Activated CD4-positive, alpha-beta T cell treated with anti-CD3 and anti-CD28 coated beads, Interleukin-2, amount 50 U/mL, for 4 hours (primary cell): ENCODE measurements at regions not wholly inside any gene's neighbourhood (a gene's known extent, or its start where the extent isn't known, plus 50 kb on each side); places are given as distances from the start of the nearest gene placed in this dataset.

Source experiments
- DNase-seq, 2 experiments: peaks; one replicate each; pipeline ENCODE4 v3.0.0-alpha.2; 2020

DNA sequence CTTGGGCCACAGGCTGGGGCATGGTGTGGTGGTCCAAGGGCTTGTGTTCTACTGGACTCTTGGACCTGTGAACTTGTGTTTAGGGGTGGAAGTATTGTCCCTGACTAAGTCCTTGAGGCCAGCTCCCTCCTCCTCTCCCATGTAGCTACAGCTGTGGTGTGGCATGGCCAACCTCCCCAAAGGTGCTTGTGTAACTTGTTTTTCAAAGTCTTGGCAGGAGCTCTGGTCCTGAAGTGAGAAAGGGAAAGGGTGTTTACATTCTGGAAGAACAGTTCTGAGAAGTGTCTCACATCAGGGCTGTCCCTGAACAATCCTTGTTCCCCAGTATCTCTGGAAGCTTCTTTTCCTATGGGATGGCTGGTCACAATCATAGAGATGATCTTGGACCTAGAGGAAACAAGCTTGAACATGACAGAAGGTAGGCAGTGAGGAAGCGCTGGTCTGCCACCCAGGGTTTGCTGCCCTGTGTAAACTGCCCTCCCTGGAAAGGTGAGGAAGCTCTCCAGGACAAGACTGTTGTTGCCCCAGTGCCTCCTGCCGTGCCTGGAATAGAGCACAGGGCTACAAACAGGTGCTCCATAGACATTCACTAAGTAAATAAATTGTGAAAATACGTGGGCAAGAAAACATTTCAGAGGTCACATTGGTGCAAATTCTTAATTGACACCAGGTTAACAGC lies 64.6 kb upstream of the KLF9 start:
- no peak for DNase-seq

DNA sequence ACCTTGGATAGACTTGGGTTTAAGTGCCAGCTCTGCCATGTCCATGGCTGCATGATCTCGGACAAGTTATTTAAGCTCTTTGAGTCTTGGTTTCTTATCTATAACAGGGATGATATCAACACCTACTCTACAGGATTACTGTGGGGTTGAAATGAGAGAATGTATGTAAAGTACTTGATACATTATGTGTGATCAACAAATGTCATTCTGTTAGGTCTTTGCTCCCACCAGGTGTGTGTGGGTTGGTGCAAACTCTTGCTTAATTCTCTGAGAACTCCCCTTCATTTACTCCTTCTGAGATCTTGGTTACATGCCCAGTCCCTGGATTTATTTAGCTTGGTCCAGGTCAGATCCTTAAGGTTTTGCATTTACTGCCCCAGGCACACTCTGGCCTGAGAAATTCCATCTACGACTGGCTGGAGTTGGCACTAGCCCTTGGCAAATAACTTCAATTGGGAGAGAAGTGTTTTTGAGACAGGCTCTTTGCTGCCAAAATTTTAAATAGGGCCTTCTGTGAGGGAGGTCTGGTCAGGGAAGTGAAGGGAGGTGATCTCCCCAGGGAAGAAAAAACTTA lies 63.5 kb upstream of the KLF9 start:
- no peak for DNase-seq

DNA sequence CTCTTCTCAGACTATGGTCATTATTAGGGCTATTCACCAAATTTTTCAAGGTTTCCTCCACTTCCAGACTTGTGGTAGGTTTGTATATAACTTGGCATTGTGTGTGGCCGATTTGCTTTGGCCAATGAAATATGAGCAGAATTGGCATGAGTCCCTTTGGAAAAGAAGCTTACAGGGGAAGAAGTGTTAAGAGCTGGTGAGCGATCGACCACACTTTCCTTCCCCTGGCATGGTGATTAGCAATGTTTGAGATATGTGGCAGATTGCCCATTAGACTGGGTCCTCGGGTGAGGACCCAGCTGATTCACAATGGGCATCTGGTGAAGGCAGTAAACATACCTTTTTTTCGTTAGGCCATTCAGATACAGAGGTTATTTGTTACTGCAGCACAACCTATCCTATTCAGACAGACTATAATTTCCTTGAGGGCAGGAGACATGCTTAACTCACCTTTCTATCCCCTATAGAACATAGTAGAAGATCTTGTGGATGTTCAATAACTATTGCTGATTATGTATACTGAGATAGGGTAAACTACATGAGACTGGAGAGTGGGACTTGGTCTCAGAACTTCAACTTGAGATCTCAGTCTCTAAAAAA lies 62.8 kb upstream of the KLF9 start:
- no peak for DNase-seq

DNA sequence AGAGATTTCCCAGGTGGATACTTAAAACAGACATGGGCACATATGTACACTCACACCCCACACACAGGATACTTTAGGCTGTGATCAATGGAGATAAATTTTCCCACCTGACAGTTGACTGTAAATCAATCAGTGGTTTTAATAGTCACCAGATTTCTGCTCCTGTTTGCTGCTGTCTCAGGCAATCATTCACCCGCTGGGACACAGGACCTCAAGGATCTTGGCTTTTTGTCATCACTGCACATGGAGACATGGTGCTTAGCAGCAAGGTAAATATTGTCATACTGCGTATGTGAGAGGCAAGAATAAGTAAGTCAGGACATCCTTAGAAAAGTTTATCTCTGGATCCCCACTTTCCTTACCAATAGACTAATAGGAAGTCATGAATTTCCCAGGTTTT lies 60.8 kb upstream of the KLF9 start:
- DNase-seq: no peak

DNA sequence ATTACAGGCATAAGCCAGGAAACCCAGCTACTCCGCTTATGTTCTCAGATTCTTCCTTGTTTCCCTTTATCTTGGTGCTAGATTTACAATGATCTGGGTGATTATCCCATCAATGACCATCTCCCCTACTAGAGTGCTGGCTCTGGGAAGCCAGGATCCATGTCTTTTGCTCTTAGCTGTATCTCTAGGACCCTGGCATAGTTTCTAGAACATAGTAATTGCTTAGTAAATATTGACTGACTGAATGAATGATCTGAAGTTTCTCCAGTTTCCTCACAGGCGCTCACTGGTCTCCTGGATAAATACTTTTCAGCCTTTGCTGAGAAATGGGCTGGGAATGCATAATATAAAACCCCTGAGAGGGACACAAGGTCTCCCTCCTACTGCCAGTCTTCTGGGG lies 60.0 kb upstream of the KLF9 start:
- no peak for DNase-seq

DNA sequence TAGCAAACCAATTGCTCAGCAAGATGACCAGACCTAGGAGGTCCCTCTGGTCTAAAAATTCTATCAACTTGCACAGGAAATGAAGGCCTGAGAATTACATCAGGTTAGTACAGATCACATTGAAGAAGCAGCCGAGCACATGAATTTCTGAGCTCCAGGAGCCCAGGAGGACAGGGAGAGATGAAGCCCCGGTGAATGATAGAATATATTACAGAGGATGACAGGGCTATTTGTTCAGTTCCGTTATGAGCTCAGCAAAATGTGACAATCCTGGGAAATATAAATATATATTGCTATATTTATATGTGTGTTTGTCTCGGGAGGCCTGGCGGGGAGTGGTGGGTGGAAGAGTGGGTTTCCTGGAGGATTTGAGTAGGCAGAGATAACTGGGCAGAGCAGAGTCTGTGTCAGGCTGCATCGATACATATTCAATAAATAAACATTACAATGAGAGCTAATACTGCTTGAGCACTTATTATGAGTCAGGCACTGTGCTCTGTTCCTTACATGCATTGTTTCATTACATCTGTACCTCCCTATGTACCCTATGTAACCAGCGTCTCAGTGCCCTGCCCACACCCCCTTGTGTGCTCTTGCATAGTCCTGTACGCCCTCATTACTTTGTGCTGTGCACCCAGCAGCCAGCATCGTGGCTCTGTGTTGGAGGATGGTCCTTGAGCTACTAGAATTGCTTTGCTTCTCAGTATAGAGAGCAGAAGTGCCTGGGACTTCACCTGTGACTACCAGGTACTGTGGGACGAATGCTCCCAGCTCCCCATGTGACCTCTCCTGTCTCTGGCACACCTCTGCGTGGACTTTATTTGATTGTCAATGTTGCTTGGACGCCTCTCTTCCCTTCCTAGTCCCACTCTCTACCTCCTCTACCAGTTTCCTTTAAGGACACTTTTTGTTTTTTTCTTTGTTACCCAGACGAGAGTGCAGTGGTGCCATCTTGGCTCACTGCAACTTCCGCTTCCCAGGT lies 58.1 kb upstream of the KLF9 start:
- no peak for DNase-seq

- no peak for DNase-seq
These were observed 55.9 kb upstream of the KLF9 start for GRCh38 chr9:70470050-70471015.

DNA sequence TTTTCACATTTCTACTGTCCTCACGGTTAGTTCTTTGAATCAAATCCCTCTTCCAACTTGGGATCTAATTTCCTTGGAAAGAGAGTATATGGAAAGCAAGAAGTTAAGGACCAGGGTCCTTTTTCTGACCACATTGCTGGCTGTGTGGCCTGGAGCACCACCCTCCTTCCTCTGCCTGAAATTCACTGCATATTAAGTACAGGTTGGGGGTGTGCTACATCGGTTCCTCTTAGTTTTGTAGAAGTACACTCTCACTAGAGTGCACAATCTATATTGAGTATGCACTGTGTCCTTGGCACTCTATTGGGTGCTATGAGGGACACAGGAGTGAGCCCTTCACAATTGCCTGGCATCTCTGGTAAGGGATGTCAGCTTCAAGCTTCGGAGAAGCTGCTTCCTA lies 53.8 kb upstream of the KLF9 start:
- DNase-seq: no peak

DNA sequence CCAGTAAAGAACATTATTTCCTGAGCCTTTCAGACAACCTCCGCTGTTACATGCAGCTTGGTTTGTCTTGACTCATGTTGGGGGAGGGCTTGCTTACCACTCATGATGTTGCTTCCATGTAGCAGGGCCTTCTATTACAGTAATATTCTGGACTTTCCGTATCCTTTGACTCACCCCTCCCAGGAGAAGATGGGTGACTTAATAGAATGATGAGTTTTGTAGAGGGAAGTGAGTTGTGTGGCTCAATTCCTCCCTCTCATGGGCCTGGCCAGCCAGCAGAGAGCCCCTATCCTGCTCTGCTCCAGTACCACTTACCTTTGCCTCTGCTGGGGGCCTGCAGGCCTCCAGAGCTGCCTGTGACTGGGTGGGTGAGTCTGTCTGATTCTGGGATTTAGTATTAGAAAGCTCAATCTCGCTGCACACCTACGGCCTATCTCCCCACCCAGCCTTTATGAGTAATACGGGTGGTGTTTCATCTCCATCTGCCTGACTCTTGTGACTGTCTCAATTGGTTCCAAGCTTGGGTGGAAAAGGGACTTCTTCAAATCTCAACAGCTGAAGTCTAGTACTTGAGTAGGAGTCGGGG lies 52.6 kb upstream of the KLF9 start:
- peak; percentile 1 to 19 for DNase-seq

- no peak for DNase-seq
These were observed 51.4 kb upstream of the KLF9 start for GRCh38 chr9:70465904-70466303.

DNA sequence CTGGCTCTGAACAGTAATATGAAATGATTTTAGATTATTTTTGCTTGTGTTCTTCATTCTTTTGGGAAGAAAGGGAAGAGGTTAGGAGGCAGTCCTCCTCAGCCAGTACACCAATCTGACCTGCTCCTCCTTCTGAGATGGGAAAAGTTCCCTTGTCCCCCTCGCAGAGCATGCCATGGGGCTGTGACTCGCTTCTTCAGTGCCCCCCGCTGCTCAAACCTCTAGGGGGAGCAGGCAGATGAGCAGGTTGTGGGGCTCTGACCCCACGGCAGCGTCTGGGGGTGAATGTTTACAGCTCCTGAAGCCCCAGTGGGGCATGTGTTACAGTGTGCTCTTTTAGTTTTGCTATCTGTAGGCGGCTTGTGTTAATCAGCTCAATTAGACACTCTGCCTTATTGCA lies 50.9 kb upstream of the KLF9 start:
- DNase-seq: no peak
